K562 (cell line): ENCODE measurements at regions not wholly inside any gene's neighbourhood (a gene's known extent, or its start where the extent isn't known, plus 50 kb on each side); places are given as distances from the start of the nearest gene placed in this dataset.

ENCODE experiments used
- ATAC-seq: fragments of 200-7000 bp; cut with Tn5 transposase; 3 replicates; pipeline ENCODE4 v1.9.1; 2020; ENCODE audit warnings: moderate library complexity
- BruUV-seq: library from RNA; stranded (reverse); fragments of 400-500 nt; replicated peaks from 2 replicates; lab custom pipeline; 2021; lab: Mats Ljungman, UMichigan
- CTCF ChIA-PET: fragments of 300-600 bp; formaldehyde crosslinking; extraction: SDS; loops from one replicate; lab custom pipeline; 2021; ENCODE audit warnings: low intra/inter-chr PET ratio; lab: Yijun Ruan, JAX
- POLR2A ChIA-PET: fragments of 300-600, 350-650 bp; sonication (Branson Sonifier 250); formaldehyde crosslinking; extraction: SDS; loops from one replicate; lab custom pipeline; 2021; ENCODE audit warnings: antibody characterized with exemption, inconsistent platforms; lab: Yijun Ruan, JAX
- DNase-seq, 4 experiments: peaks; one replicate each; pipeline versions ENCODE4 v3.0.0 to v3.0.0-alpha.2; 2011 to 2018; ENCODE audit warnings: low spot score in 3 of 4, mixed read lengths in 3 of 4; ENCODE audit errors: extremely low read depth in 1 of 4
- FAIRE-seq: peaks from 2 replicates; lab custom pipeline; 2011; peaks lifted over from hg19 to GRCh38; lab: Jason Lieb, UNC
- H2AFZ ChIP-seq: 2 replicates; pipeline ENCODE4 v1.6.0; 2011; ENCODE audit warnings: low read depth, low read length, control low read depth, inconsistent platforms
- H3K27ac ChIP-seq: fragments of 200-600 bp; 3 replicates; pipeline ENCODE4 v1.8.0; 2011; ENCODE audit warnings: low read depth, mild to moderate bottlenecking, control low read depth, inconsistent platforms, low read length, moderate library complexity, mixed read lengths; ENCODE audit errors: extremely low read depth
- H3K27me3 ChIP-seq, 2 experiments: fragments of 300-600 bp in 1 of 2; 2 replicates in 1 of 2; 3 replicates in 1 of 2; pipeline versions ENCODE4 v1.6.0 to v1.8.0; 2011; ENCODE audit warnings: inconsistent platforms in 2 of 2, low read length in 2 of 2, mild to moderate bottlenecking in 1 of 2, mixed read lengths in 1 of 2, moderate library complexity in 1 of 2; ENCODE audit not compliant: control insufficient read depth in 2 of 2, insufficient read depth in 2 of 2
- H3K36me3 ChIP-seq: fragments of 300-600 bp; 3 replicates; pipeline ENCODE4 v1.8.0; 2011; ENCODE audit warnings: mild to moderate bottlenecking, low read length, inconsistent platforms; ENCODE audit not compliant: control insufficient read depth, insufficient read depth
- H3K4me1 ChIP-seq, 2 experiments: fragments of 200-600 bp in 1 of 2; replicated peaks in 1 of 2; 2 replicates in 1 of 2; 3 replicates in 1 of 2; pipeline versions ENCODE4 v1.5.1 to v1.8.0; 2011; ENCODE audit warnings: inconsistent platforms in 2 of 2, low read length in 2 of 2, mild to moderate bottlenecking in 1 of 2, mixed read lengths in 1 of 2, moderate library complexity in 1 of 2; ENCODE audit not compliant: control insufficient read depth in 2 of 2, insufficient read depth in 2 of 2
- H3K4me2 ChIP-seq: 2 replicates; pipeline ENCODE4 v1.6.1; 2011; ENCODE audit warnings: low read length, control low read depth, inconsistent platforms, mixed read lengths; ENCODE audit not compliant: insufficient read depth
- H3K4me3 ChIP-seq: fragments of 200-600 bp; sonication (generic), shearing (Covaris generic); 2 replicates; pipeline ENCODE4 v1.5.1; 2016; ENCODE audit warnings: control low read depth, inconsistent platforms
- H3K79me2 ChIP-seq: fragments of 200-600 bp; 3 replicates; pipeline ENCODE4 v1.8.0; 2011; ENCODE audit warnings: low read length, inconsistent platforms; ENCODE audit not compliant: control insufficient read depth, insufficient read depth
- H3K9ac ChIP-seq, 2 experiments: 2 replicates each; pipeline versions ENCODE4 v1.6.0 to v1.6.1; 2011; ENCODE audit warnings: low read depth in 2 of 2, low read length in 2 of 2, control low read depth in 1 of 2, inconsistent platforms in 1 of 2, mild to moderate bottlenecking in 1 of 2, mixed read lengths in 1 of 2; ENCODE audit not compliant: insufficient read depth in 1 of 2
- H3K9me1 ChIP-seq: one replicate; pipeline ENCODE4 v1.6.0; 2011; ENCODE audit warnings: inconsistent platforms, mild to moderate bottlenecking, low read length, moderate library complexity; ENCODE audit not compliant: control insufficient read depth, insufficient read depth
- H3K9me3 ChIP-seq: replicated peaks from 2 replicates; pipeline ENCODE4 v1.5.1; 2011; ENCODE audit warnings: low read depth, low read length, inconsistent platforms; ENCODE audit not compliant: control insufficient read depth, insufficient read depth
- H4K20me1 ChIP-seq: replicated peaks from 2 replicates; pipeline ENCODE4 v1.6.1; 2011; ENCODE audit warnings: low read length, inconsistent platforms, mixed read lengths; ENCODE audit not compliant: control insufficient read depth, insufficient read depth
- BMI1 ChIP-seq: fragments of 150-350 bp; IDR thresholded peaks from 2 replicates; pipeline ENCODE4 v1.6.1; 2014; ENCODE audit warnings: low read length
- CHCHD3 ChIP-seq: fragments of 250-450 bp; sonication (Bioruptor Pico); IDR thresholded peaks from 2 replicates; pipeline ENCODE4 v2.1.2; 2022; ENCODE audit warnings: mild to moderate bottlenecking
- HIVEP1 ChIP-seq: fragments of 250-450 bp; sonication (Bioruptor Pico); IDR thresholded peaks from 2 replicates; pipeline ENCODE4 v1.4.0; 2020; ENCODE audit warnings: mild to moderate bottlenecking
- KAT7 ChIP-seq: sonication (generic); formaldehyde crosslinking; IDR thresholded peaks from 2 replicates; pipeline ENCODE4 v1.8.0; 2022; ENCODE audit warnings: missing genetic modification reagents, mild to moderate bottlenecking, borderline replicate concordance
- KAT8 ChIP-seq: fragments of 450-650 bp; IDR thresholded peaks from 2 replicates; pipeline ENCODE4 v1.6.1; 2016; ENCODE audit warnings: low read depth, mild to moderate bottlenecking
- RBM22 ChIP-seq: fragments of 200-400 bp; formaldehyde crosslinking; IDR thresholded peaks from 2 replicates; pipeline ENCODE4 v1.6.1; 2018; ENCODE audit warnings: low read length, low read depth; ENCODE audit not compliant: poor library complexity, severe bottlenecking
- ZC3H8 ChIP-seq: fragments of 450-650 bp; IDR thresholded peaks from 2 replicates; pipeline ENCODE4 v1.6.1; 2017
- ZFP1 ChIP-seq: fragments of 450-650 bp; formaldehyde crosslinking; IDR thresholded peaks from 2 replicates; pipeline ENCODE4 v1.4.0; 2020; ENCODE audit warnings: mild to moderate bottlenecking, mixed read lengths
- ZMIZ1 ChIP-seq, 2 experiments: fragments of 150-350 bp in 1 of 2; IDR thresholded peaks; 2 replicates each; pipeline ENCODE4 v1.6.1; 2012 to 2016; ENCODE audit warnings: low read depth in 2 of 2, low read length in 2 of 2, mild to moderate bottlenecking in 1 of 2, moderate library complexity in 1 of 2
- ZNF174 ChIP-seq: fragments of 250-450 bp; sonication (Bioruptor Pico); IDR thresholded peaks from 2 replicates; pipeline ENCODE4 v1.4.0; 2020; ENCODE audit warnings: mild to moderate bottlenecking
- ZNF3 ChIP-seq: fragments of 250-450 bp; sonication (Bioruptor Pico); IDR thresholded peaks from 2 replicates; pipeline ENCODE4 v1.5.0; 2021; ENCODE audit warnings: mild to moderate bottlenecking, moderate library complexity
- ZNF408 ChIP-seq: fragments of 250-450 bp; sonication (Bioruptor Pico); IDR thresholded peaks from 2 replicates; pipeline ENCODE4 v1.4.0; 2020; ENCODE audit warnings: low read depth, mild to moderate bottlenecking, moderate library complexity
- WGBS: fragments of 100-300 bp; shearing (Covaris generic); methylation state at CpG from one replicate; pipeline ENCODE4 v1.1.6; 2016; ENCODE audit warnings: low coverage, mixed read lengths; ENCODE audit not compliant: insufficient coverage; ENCODE audit errors: missing lambda C conversion rate; 5-methylcytosine and 5-hydroxymethylcytosine counted together
- in situ Hi-C: fragments of 300-500 bp; cut with MboI; formaldehyde crosslinking; loops from 4 replicates; pipeline ENCODE4 v1.15.0; 2018; ENCODE audit warnings: inconsistent platforms, mixed read lengths
- intact Hi-C: fragments of 100-400 bp; cut with micrococcal nuclease; formaldehyde crosslinking; loops from 2 replicates; pipeline ENCODE4 v1.14.2; 2022
- TF ChIP-seq, protein P1 (sequence below): fragments of 250-450 bp; sonication (Bioruptor Pico); IDR thresholded peaks from 2 replicates; pipeline ENCODE4 v1.8.0; 2021; ENCODE audit warnings: mild to moderate bottlenecking, moderate library complexity

- no peak overlapping the region for H3K4me3 ChIP-seq
- BruUV-seq = no TSS peak
- POLR2A ChIA-PET = no interaction called here
- H3K27ac ChIP-seq = no peak overlapping the region
- no peaks in the 10 kb centered on the region for H3K9me3 ChIP-seq
- ATAC-seq (no peak), DNase-seq (no peak), FAIRE-seq (no peak)
- no peak overlapping the region for H2AFZ ChIP-seq
- WGBS = 0% methylated on average over 6 of the region's 8 CpGs
- no peaks in the 10 kb centered on the region for H3K4me1 ChIP-seq
- no peak for TF ChIP-seq RBM22
- no peak for TF ChIP-seq HIVEP1 (CRISPR knock-in tag)
- TF ChIP-seq ZNF408 (CRISPR knock-in tag) = no peak
- no peak for TF ChIP-seq CHCHD3 (CRISPR knock-in tag)
- H3K27me3 ChIP-seq = no peaks in the 10 kb centered on the region
- in situ Hi-C loops (no loop called here), intact Hi-C loops (no loop called here)
- CTCF ChIA-PET = no interaction called here
- no peaks in the 10 kb centered on the region for H3K36me3 ChIP-seq
- H3K79me2 ChIP-seq = no peaks in the 10 kb centered on the region
- H4K20me1 ChIP-seq = no peaks in the 10 kb centered on the region
- H3K9me1 ChIP-seq = no peaks in the 10 kb centered on the region
- H3K9ac ChIP-seq = no peak overlapping the region
- no peak overlapping the region for H3K4me2 ChIP-seq
These were observed 1133.0 kb downstream of the VRK1 start for GRCh38 chr14:97930166-97930565.

GRCh38 chr14:97931273-97931672 lies 1134.1 kb downstream of the VRK1 start:
- 0% methylated on average over 3 of the region's 4 CpGs for WGBS
- CTCF ChIA-PET = no interaction called here
- TF ChIP-seq ZNF3 (CRISPR knock-in tag) = no peak
- TF ChIP-seq, protein P1, sequence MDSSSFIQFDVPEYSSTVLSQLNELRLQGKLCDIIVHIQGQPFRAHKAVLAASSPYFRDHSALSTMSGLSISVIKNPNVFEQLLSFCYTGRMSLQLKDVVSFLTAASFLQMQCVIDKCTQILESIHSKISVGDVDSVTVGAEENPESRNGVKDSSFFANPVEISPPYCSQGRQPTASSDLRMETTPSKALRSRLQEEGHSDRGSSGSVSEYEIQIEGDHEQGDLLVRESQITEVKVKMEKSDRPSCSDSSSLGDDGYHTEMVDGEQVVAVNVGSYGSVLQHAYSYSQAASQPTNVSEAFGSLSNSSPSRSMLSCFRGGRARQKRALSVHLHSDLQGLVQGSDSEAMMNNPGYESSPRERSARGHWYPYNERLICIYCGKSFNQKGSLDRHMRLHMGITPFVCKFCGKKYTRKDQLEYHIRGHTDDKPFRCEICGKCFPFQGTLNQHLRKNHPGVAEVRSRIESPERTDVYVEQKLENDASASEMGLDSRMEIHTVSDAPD (CRISPR knock-in tag) = no peak
- TF ChIP-seq KAT7 (CRISPR knock-in tag) = no peak
- no peak for TF ChIP-seq ZFP1 (CRISPR knock-in tag)
- TF ChIP-seq ZNF174 (CRISPR knock-in tag) = no peak
- TF ChIP-seq BMI1 = no peak
- TF ChIP-seq ZMIZ1 (IDR thresholded peaks at IDR 0.05; ENCODE audit: low read depth in 2 of 2, low read length in 2 of 2) = no peak
- TF ChIP-seq ZC3H8 = no peak
- TF ChIP-seq KAT8 = no peak

More at GRCh38 chr14:97931273-97931672, 1134.1 kb downstream of the VRK1 start:
- H3K79me2 ChIP-seq = no peaks in the 10 kb centered on the region
- H3K36me3 ChIP-seq = no peaks in the 10 kb centered on the region
- H2AFZ ChIP-seq = no peak overlapping the region
- FAIRE-seq (no peak), DNase-seq (no peak), ATAC-seq (no peak)
- H3K9me3 ChIP-seq = no peaks in the 10 kb centered on the region
- intact Hi-C loops = no loop called here
- no peaks in the 10 kb centered on the region for H4K20me1 ChIP-seq
- in situ Hi-C loops = no loop called here
- H3K9me1 ChIP-seq = no peaks in the 10 kb centered on the region
- H3K4me2 ChIP-seq = no peak overlapping the region
- no peak overlapping the region for H3K27ac ChIP-seq
- no peaks in the 10 kb centered on the region for H3K4me1 ChIP-seq
- POLR2A ChIA-PET = no interaction called here
- no peak overlapping the region for H3K4me3 ChIP-seq
- BruUV-seq = no TSS peak
- no peak overlapping the region for H3K9ac ChIP-seq
- H3K27me3 ChIP-seq = no peaks in the 10 kb centered on the region
